ENCODE measurements at regions not wholly inside any gene's neighbourhood (a gene's known extent, or its start where the extent isn't known, plus 50 kb on each side); places are given as distances from the start of the nearest gene placed in this dataset.

GRCh38 chr6:156560476-156560875, 216.7 kb upstream of the ARID1B start:
- DNase-seq = no peak
- Histone ChIP-seq H2BK15ac (ENCODE audit: low read depth, poor library complexity, severe bottlenecking) (no peak overlapping the region), H3K18ac (ENCODE audit: low read depth in 1 of 2, low read length in 2 of 2) (no peak overlapping the region), H3K4me3 (ENCODE audit: insufficient read depth in 1 of 2, low read depth in 1 of 2, low read length in 2 of 2) (no peak overlapping the region), H2AK5ac (ENCODE audit: low read length, severe bottlenecking) (no peak overlapping the region), H2BK120ac (ENCODE audit: low read depth, low read length) (no peak overlapping the region), H3K9me3 (ENCODE audit: control insufficient read depth, low read length) (peaks cover 26% of the 10 kb centered on the region), H2BK12ac (ENCODE audit: low read length in 2 of 2) (no peak overlapping the region), H2AFZ (ENCODE audit: low read depth, low read length) (no peak overlapping the region), H3K36me3 (ENCODE audit: control insufficient read depth in 1 of 2, insufficient read depth in 2 of 2, low read depth in 1 of 2, low read length in 2 of 2) (no peaks in the 10 kb centered on the region), H3K4me1 (ENCODE audit: control insufficient read depth, insufficient read depth, low read depth, low read length) (peaks cover 3% of the 10 kb centered on the region), H3K79me1 (replicated peaks; ENCODE audit: low read length, poor library complexity, severe bottlenecking) (no peaks in the 10 kb centered on the region), H3K4ac (ENCODE audit: low read depth in 1 of 2, low read length in 2 of 2) (no peak overlapping the region), H3K4me2 (ENCODE audit: low read length, poor library complexity, severe bottlenecking) (no peak overlapping the region), H3K23ac (ENCODE audit: low read length in 2 of 2) (no peak overlapping the region), H3K27ac (ENCODE audit: low read length, poor library complexity, severe bottlenecking) (no peak overlapping the region), H4K91ac (ENCODE audit: low read length) (no peak overlapping the region), H2BK5ac (ENCODE audit: low read depth, low read length, poor library complexity, severe bottlenecking) (no peak overlapping the region), H4K8ac (ENCODE audit: low read length) (no peak overlapping the region), H3K14ac (ENCODE audit: low read length in 2 of 2) (no peak overlapping the region), H3K27me3 (ENCODE audit: control insufficient read depth in 1 of 2, insufficient read depth in 1 of 2, low read length in 2 of 2) (peaks cover 0 to 2% of the 10 kb centered on the region in 2 experiments), H3K9ac (ENCODE audit: low read length) (no peak overlapping the region)

- H2AK5ac ChIP-seq (ENCODE audit: low read length, severe bottlenecking) = no peak overlapping the region
- H3K14ac ChIP-seq (ENCODE audit: low read length in 2 of 2) = no peak overlapping the region
- H3K23ac ChIP-seq (ENCODE audit: low read length in 2 of 2) = no peak overlapping the region
- H3K9me3 ChIP-seq (ENCODE audit: control insufficient read depth, low read length) = peaks cover 26% of the 10 kb centered on the region
- H3K4me2 ChIP-seq (ENCODE audit: low read length, poor library complexity, severe bottlenecking) = no peak overlapping the region
- no peak overlapping the region for H4K91ac ChIP-seq (ENCODE audit: low read length)
- H3K27ac ChIP-seq (ENCODE audit: low read length, poor library complexity, severe bottlenecking) = no peak overlapping the region
- no peak overlapping the region for H3K18ac ChIP-seq (ENCODE audit: low read depth in 1 of 2, low read length in 2 of 2)
- DNase-seq = no peak
- no peak overlapping the region for H3K9ac ChIP-seq (ENCODE audit: low read length)
- H2BK12ac ChIP-seq (ENCODE audit: low read length in 2 of 2) = no peak overlapping the region
- no peak overlapping the region for H3K4ac ChIP-seq (ENCODE audit: low read depth in 1 of 2, low read length in 2 of 2)
- H3K79me1 ChIP-seq (replicated peaks; ENCODE audit: low read length, poor library complexity, severe bottlenecking) = no peaks in the 10 kb centered on the region
- H3K27me3 ChIP-seq (ENCODE audit: control insufficient read depth in 1 of 2, insufficient read depth in 1 of 2, low read length in 2 of 2) = peaks cover 0 to 2% of the 10 kb centered on the region in 2 experiments
- no peak overlapping the region for H4K8ac ChIP-seq (ENCODE audit: low read length)
- H3K36me3 ChIP-seq (ENCODE audit: control insufficient read depth in 1 of 2, insufficient read depth in 2 of 2, low read depth in 1 of 2, low read length in 2 of 2) = no peaks in the 10 kb centered on the region
- H2BK120ac ChIP-seq (ENCODE audit: low read depth, low read length) = no peak overlapping the region
- H2AFZ ChIP-seq (ENCODE audit: low read depth, low read length) = no peak overlapping the region
- no peak overlapping the region for H3K4me3 ChIP-seq (ENCODE audit: insufficient read depth in 1 of 2, low read depth in 1 of 2, low read length in 2 of 2)
- no peaks in the 10 kb centered on the region for H3K4me1 ChIP-seq (ENCODE audit: control insufficient read depth, insufficient read depth, low read depth, low read length)
- H2BK5ac ChIP-seq (ENCODE audit: low read depth, low read length, poor library complexity, severe bottlenecking) = no peak overlapping the region
- H2BK15ac ChIP-seq (ENCODE audit: low read depth, poor library complexity, severe bottlenecking) = no peak overlapping the region
- 82% methylated on average over 4 of the region's 4 CpGs for WGBS
These were observed 218.0 kb upstream of the ARID1B start for GRCh38 chr6:156559162-156559690.

- Histone ChIP-seq H2BK12ac (ENCODE audit: low read length in 2 of 2) (no peak overlapping the region), H3K27ac (ENCODE audit: low read length, poor library complexity, severe bottlenecking) (no peak overlapping the region), H3K9ac (ENCODE audit: low read length) (no peak overlapping the region), H3K9me3 (ENCODE audit: control insufficient read depth, low read length) (peaks cover 26% of the 10 kb centered on the region), H4K8ac (ENCODE audit: low read length) (no peak overlapping the region), H3K4me2 (ENCODE audit: low read length, poor library complexity, severe bottlenecking) (no peak overlapping the region), H3K4ac (ENCODE audit: low read depth in 1 of 2, low read length in 2 of 2) (no peak overlapping the region), H2BK120ac (ENCODE audit: low read depth, low read length) (no peak overlapping the region), H3K27me3 (ENCODE audit: control insufficient read depth in 1 of 2, insufficient read depth in 1 of 2, low read length in 2 of 2) (peaks cover 0 to 7% of the 10 kb centered on the region in 2 experiments), H3K14ac (ENCODE audit: low read length in 2 of 2) (no peak overlapping the region), H3K23ac (ENCODE audit: low read length in 2 of 2) (no peak overlapping the region), H2BK15ac (ENCODE audit: low read depth, poor library complexity, severe bottlenecking) (no peak overlapping the region), H2AFZ (ENCODE audit: low read depth, low read length) (no peak overlapping the region), H2BK5ac (ENCODE audit: low read depth, low read length, poor library complexity, severe bottlenecking) (no peak overlapping the region), H3K18ac (ENCODE audit: low read depth in 1 of 2, low read length in 2 of 2) (no peak overlapping the region), H3K79me1 (replicated peaks; ENCODE audit: low read length, poor library complexity, severe bottlenecking) (no peaks in the 10 kb centered on the region), H3K36me3 (ENCODE audit: control insufficient read depth in 1 of 2, insufficient read depth in 2 of 2, low read depth in 1 of 2, low read length in 2 of 2) (no peaks in the 10 kb centered on the region), H3K4me1 (ENCODE audit: control insufficient read depth, insufficient read depth, low read depth, low read length) (no peaks in the 10 kb centered on the region), H3K4me3 (ENCODE audit: insufficient read depth in 1 of 2, low read depth in 1 of 2, low read length in 2 of 2) (no peak overlapping the region), H4K91ac (ENCODE audit: low read length) (no peak overlapping the region), H2AK5ac (ENCODE audit: low read length, severe bottlenecking) (no peak overlapping the region)
- 83% methylated on average over 1 of the region's 1 CpG for WGBS
- no peak for DNase-seq
These were observed 219.3 kb upstream of the ARID1B start for GRCh38 chr6:156557911-156558259.

GRCh38 chr6:156557251-156557910, 219.8 kb upstream of the ARID1B start:
- DNase-seq = no peak
- Histone ChIP-seq H3K4me3 (ENCODE audit: insufficient read depth in 1 of 2, low read depth in 1 of 2, low read length in 2 of 2) (no peak overlapping the region), H3K36me3 (ENCODE audit: control insufficient read depth in 1 of 2, insufficient read depth in 2 of 2, low read depth in 1 of 2, low read length in 2 of 2) (no peaks in the 10 kb centered on the region), H3K18ac (ENCODE audit: low read depth in 1 of 2, low read length in 2 of 2) (no peak overlapping the region), H3K4me1 (ENCODE audit: control insufficient read depth, insufficient read depth, low read depth, low read length) (no peaks in the 10 kb centered on the region), H3K9ac (ENCODE audit: low read length) (no peak overlapping the region), H2AK5ac (ENCODE audit: low read length, severe bottlenecking) (no peak overlapping the region), H2BK5ac (ENCODE audit: low read depth, low read length, poor library complexity, severe bottlenecking) (no peak overlapping the region), H2AFZ (ENCODE audit: low read depth, low read length) (no peak overlapping the region), H3K27me3 (ENCODE audit: control insufficient read depth in 1 of 2, insufficient read depth in 1 of 2, low read length in 2 of 2) (peaks cover 0 to 7% of the 10 kb centered on the region in 2 experiments), H3K14ac (ENCODE audit: low read length in 2 of 2) (no peak overlapping the region), H4K91ac (ENCODE audit: low read length) (no peak overlapping the region), H3K9me3 (ENCODE audit: control insufficient read depth, low read length) (peaks cover 26% of the 10 kb centered on the region), H3K4me2 (ENCODE audit: low read length, poor library complexity, severe bottlenecking) (no peak overlapping the region), H3K79me1 (replicated peaks; ENCODE audit: low read length, poor library complexity, severe bottlenecking) (no peaks in the 10 kb centered on the region), H2BK120ac (ENCODE audit: low read depth, low read length) (no peak overlapping the region), H2BK15ac (ENCODE audit: low read depth, poor library complexity, severe bottlenecking) (no peak overlapping the region), H2BK12ac (ENCODE audit: low read length in 2 of 2) (no peak overlapping the region), H3K27ac (ENCODE audit: low read length, poor library complexity, severe bottlenecking) (no peak overlapping the region), H3K23ac (ENCODE audit: low read length in 2 of 2) (no peak overlapping the region), H4K8ac (ENCODE audit: low read length) (no peak overlapping the region), H3K4ac (ENCODE audit: low read depth in 1 of 2, low read length in 2 of 2) (no peak overlapping the region)
- WGBS = 66% methylated on average over 8 of the region's 11 CpGs
